Common myeloid progenitor, CD34-positive (primary cell): ENCODE measurements at regions not wholly inside any gene's neighbourhood (a gene's known extent, or its start where the extent isn't known, plus 50 kb on each side); places are given as distances from the start of the nearest gene placed in this dataset.

ENCODE experiments used
- CTCF ChIA-PET: fragments of 350-600 bp; sonication (Branson Sonifier 250); formaldehyde crosslinking; loops from one replicate; lab custom pipeline; 2021; ENCODE audit warnings: antibody characterized with exemption; lab: Charles Lee
- POLR2A ChIA-PET: fragments of 350-600 bp; sonication (Branson Sonifier 250); formaldehyde crosslinking; loops from one replicate; lab custom pipeline; 2021; ENCODE audit warnings: antibody characterized with exemption; lab: Charles Lee
- DNase-seq, 3 donors: peaks; one replicate each; pipeline versions ENCODE4 v3.0.0 to v3.0.0-alpha.2; 2013
- H3K27ac ChIP-seq, 2 experiments: 1 replicate in 1 of 2; 2 replicates in 1 of 2; pipeline ENCODE4 v1.7.0; 2013; ENCODE audit warnings: inconsistent platforms in 2 of 2, low read length in 2 of 2, mild to moderate bottlenecking in 2 of 2, low read depth in 1 of 2, moderate library complexity in 1 of 2; ENCODE audit not compliant: severe bottlenecking in 2 of 2, insufficient read depth in 1 of 2, poor library complexity in 1 of 2
- H3K27me3 ChIP-seq, 5 experiments: replicated peaks in 2 of 5; 1 replicate in 3 of 5; 2 replicates in 2 of 5; pipeline versions ENCODE4 v1.6.1 to v1.7.0; 2013; ENCODE audit warnings: low read length in 4 of 5, mild to moderate bottlenecking in 2 of 5, moderate library complexity in 2 of 5, inconsistent platforms in 1 of 5; ENCODE audit not compliant: insufficient read depth in 5 of 5, control insufficient read depth in 4 of 5
- H3K36me3 ChIP-seq, 4 experiments: 1 replicate in 2 of 4; 2 replicates in 2 of 4; pipeline versions ENCODE4 v1.6.1 to v1.7.0; 2013; ENCODE audit warnings: low read length in 3 of 4, control low read depth in 1 of 4, mild to moderate bottlenecking in 1 of 4; ENCODE audit not compliant: control insufficient read depth in 4 of 4, insufficient read depth in 4 of 4
- H3K4me1 ChIP-seq, 4 experiments: 1 replicate in 3 of 4; 2 replicates in 1 of 4; pipeline versions ENCODE4 v1.6.1 to v1.7.1; 2013; ENCODE audit warnings: low read length in 3 of 4, mild to moderate bottlenecking in 3 of 4, control low read depth in 1 of 4, inconsistent platforms in 1 of 4, moderate library complexity in 1 of 4; ENCODE audit not compliant: control insufficient read depth in 4 of 4, insufficient read depth in 4 of 4; ENCODE audit errors: control extremely low read depth in 1 of 4
- H3K4me3 ChIP-seq, 7 experiments: 1 replicate in 4 of 7; 2 replicates in 3 of 7; pipeline versions ENCODE4 v1.5.1 to v1.7.0; 2013; ENCODE audit warnings: mild to moderate bottlenecking in 7 of 7, low read length in 6 of 7, moderate library complexity in 6 of 7, inconsistent platforms in 2 of 7, low read depth in 2 of 7, control low read depth in 1 of 7; ENCODE audit not compliant: insufficient read depth in 4 of 7, control insufficient read depth in 1 of 7; ENCODE audit errors: extremely low read depth in 1 of 7
- H3K9me3 ChIP-seq, 5 experiments: 1 replicate in 4 of 5; 2 replicates in 1 of 5; pipeline versions ENCODE4 v1.6.1 to v1.7.1; 2013; ENCODE audit warnings: low read length in 4 of 5, mild to moderate bottlenecking in 2 of 5, inconsistent platforms in 1 of 5, low read depth in 1 of 5, moderate library complexity in 1 of 5; ENCODE audit not compliant: control insufficient read depth in 4 of 5, insufficient read depth in 2 of 5; ENCODE audit errors: control extremely low read depth in 1 of 5
- WGBS: methylation state at CpG from one replicate; pipeline ENCODE4 v1.1.5; 2013; ENCODE audit not compliant: insufficient coverage; 5-methylcytosine and 5-hydroxymethylcytosine counted together

DNA sequence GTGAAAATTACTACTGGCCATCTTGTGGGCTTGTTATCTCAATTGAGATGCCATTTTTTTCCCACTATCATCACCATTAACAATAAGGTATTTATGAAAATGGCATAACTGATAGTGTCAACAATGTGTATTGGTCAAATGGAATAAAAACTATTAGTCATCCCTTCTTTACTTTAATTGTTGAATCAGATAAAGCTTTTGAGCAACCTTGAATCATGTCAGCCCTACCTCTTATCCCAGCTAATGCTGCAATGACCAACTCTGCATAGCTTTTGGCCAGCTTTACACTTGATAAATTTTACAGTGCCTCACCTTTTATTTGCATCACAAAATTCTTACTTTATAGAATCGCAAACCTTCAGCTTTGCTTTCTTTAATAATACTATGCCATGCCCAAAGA is 784.0 kb upstream of the PRR20A start:
- Histone ChIP-seq H3K27ac (no peak overlapping the region), H3K9me3 (no peaks in the 10 kb centered on the region), H3K4me3 (no peak overlapping the region), H3K4me1 (no peaks in the 10 kb centered on the region), H3K27me3 (no peaks in the 10 kb centered on the region), H3K36me3 (no peaks in the 10 kb centered on the region)
- CTCF ChIA-PET, result no interaction called here
- DNase-seq, result no peak
- WGBS, result no CpG with 5 or more reads among the region's 1 CpG
- POLR2A ChIA-PET, result no interaction called here

GRCh38 chr13:56378566-56378965 is 762.2 kb upstream of the PRR20A start:
- DNase-seq, result no peak
- Histone ChIP-seq H3K27me3 (no peaks in the 10 kb centered on the region), H3K27ac (no peak overlapping the region), H3K9me3 (no peaks in the 10 kb centered on the region), H3K36me3 (no peaks in the 10 kb centered on the region), H3K4me1 (no peaks in the 10 kb centered on the region), H3K4me3 (no peak overlapping the region)
- WGBS, result 60% methylated on average over 1 of the region's 1 CpG
- ChIA-PET POLR2A (no interaction called here), CTCF (no interaction called here)

GRCh38 chr13:56393549-56393948 is 747.2 kb upstream of the PRR20A start:
- ChIA-PET POLR2A (no interaction called here), CTCF (no interaction called here)
- Histone ChIP-seq H3K4me1 (no peaks in the 10 kb centered on the region), H3K27ac (no peak overlapping the region), H3K4me3 (no peak overlapping the region), H3K9me3 (no peaks in the 10 kb centered on the region), H3K27me3 (no peaks in the 10 kb centered on the region), H3K36me3 (no peaks in the 10 kb centered on the region)
- no peak for DNase-seq
- 100% methylated on average over 1 of the region's 1 CpG for WGBS

DNA sequence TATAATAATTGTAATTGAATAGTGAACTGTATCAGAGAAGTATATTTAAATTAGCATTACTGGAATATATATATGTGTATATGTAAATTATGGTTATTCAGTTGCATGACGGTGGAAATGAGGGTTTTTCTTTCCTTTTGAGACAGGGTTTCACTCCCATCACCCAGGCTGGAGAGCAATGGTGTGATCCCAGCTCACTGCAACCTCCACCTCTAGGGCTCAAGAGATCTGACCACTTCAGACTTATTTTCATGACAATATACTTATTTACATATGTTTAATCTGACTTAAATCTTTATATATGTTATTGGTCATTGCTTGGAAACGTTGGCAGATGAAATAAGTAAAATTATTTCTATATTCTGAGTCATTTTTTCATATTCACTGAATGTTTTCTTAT is 744.4 kb upstream of the PRR20A start:
- DNase-seq, result no peak
- Histone ChIP-seq H3K27ac (no peak overlapping the region), H3K9me3 (no peaks in the 10 kb centered on the region), H3K4me3 (no peak overlapping the region), H3K27me3 (no peaks in the 10 kb centered on the region), H3K36me3 (no peaks in the 10 kb centered on the region), H3K4me1 (no peaks in the 10 kb centered on the region)
- CTCF ChIA-PET, result no interaction called here
- POLR2A ChIA-PET, result no interaction called here
- WGBS, result no CpG with 5 or more reads among the region's 2 CpGs

GRCh38 chr13:56400774-56401173 is 739.9 kb upstream of the PRR20A start:
- POLR2A ChIA-PET, result no interaction called here
- H3K4me3 ChIP-seq, result no peak overlapping the region
- no peak overlapping the region for H3K27ac ChIP-seq
- no peaks in the 10 kb centered on the region for H3K9me3 ChIP-seq
- no peaks in the 10 kb centered on the region for H3K4me1 ChIP-seq
- H3K27me3 ChIP-seq, result no peaks in the 10 kb centered on the region
- H3K36me3 ChIP-seq, result no peaks in the 10 kb centered on the region
- 89% methylated on average over 3 of the region's 3 CpGs for WGBS
- DNase-seq, result no peak
- CTCF ChIA-PET, result no interaction called here

DNA sequence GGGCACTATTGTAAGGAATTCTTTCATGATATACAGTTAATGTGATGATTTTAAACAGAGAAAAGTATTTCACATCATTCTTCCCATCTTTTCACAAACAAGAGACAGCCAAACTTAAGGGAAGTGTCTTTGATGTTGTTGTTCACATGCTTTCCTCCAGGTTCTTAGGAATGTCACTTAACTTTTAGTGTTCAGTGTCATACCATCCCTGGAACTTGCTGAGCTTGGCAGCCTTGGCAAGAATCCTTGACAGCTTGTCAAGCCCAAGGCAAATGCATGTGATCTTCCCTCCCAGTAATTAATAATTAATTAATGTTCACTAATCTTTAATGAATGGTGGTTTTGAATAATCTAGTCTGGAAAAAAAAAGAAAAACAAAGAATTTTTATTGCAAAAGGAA is 727.9 kb upstream of the PRR20A start:
- no peak overlapping the region for H3K4me3 ChIP-seq
- POLR2A ChIA-PET, result no interaction called here
- no peaks in the 10 kb centered on the region for H3K36me3 ChIP-seq
- no peak overlapping the region for H3K27ac ChIP-seq
- no peaks in the 10 kb centered on the region for H3K4me1 ChIP-seq
- no peaks in the 10 kb centered on the region for H3K9me3 ChIP-seq
- CTCF ChIA-PET, result no interaction called here
- no peaks in the 10 kb centered on the region for H3K27me3 ChIP-seq
- no peak for DNase-seq

GRCh38 chr13:56424246-56424645 is 716.5 kb upstream of the PRR20A start:
- DNase-seq, result no peak
- Histone ChIP-seq H3K27me3 (no peaks in the 10 kb centered on the region), H3K4me1 (no peaks in the 10 kb centered on the region), H3K27ac (no peak overlapping the region), H3K4me3 (no peak overlapping the region), H3K36me3 (no peaks in the 10 kb centered on the region), H3K9me3 (no peaks in the 10 kb centered on the region)
- ChIA-PET POLR2A (no interaction called here), CTCF (no interaction called here)
- 54% methylated on average over 3 of the region's 3 CpGs for WGBS
